WTC11 (cell line): ENCODE measurements at regions not wholly inside any gene's neighbourhood (a gene's known extent, or its start where the extent isn't known, plus 50 kb on each side); places are given as distances from the start of the nearest gene placed in this dataset.

Source experiments
- ATAC-seq: fragments of 200-7000 bp; cut with Tn5 transposase; 2 replicates; pipeline ENCODE4 v1.10.0; 2021; ENCODE audit warnings: mild to moderate bottlenecking, moderate library complexity
- CTCF ChIA-PET: fragments of 300-600 bp; sonication (Branson Sonifier 250); formaldehyde crosslinking; loops from one replicate; lab custom pipeline; 2021; ENCODE audit warnings: antibody characterized with exemption; lab: Charles Lee
- POLR2A ChIA-PET: fragments of 350-600 bp; sonication (Branson Sonifier 250); formaldehyde crosslinking; loops from one replicate; lab custom pipeline; 2021; ENCODE audit warnings: antibody characterized with exemption; lab: Charles Lee
- DNase-seq: peaks from one replicate; pipeline ENCODE4 v3.0.0; 2021; ENCODE audit warnings: low spot score
- H3K27ac Mint-ChIP-seq: 2 replicates; pipeline ENCODE4 v1.8.0; 2021; ENCODE audit warnings: mixed read lengths
- H3K27me3 Mint-ChIP-seq: 2 replicates; pipeline ENCODE4 v1.8.0; 2021; ENCODE audit warnings: low read depth, mild to moderate bottlenecking, moderate library complexity, mixed read lengths
- H3K36me3 Mint-ChIP-seq: 2 replicates; pipeline ENCODE4 v1.8.0; 2021; ENCODE audit warnings: mixed read lengths
- H3K4me1 Mint-ChIP-seq: 2 replicates; pipeline ENCODE4 v1.8.0; 2022; ENCODE audit warnings: mixed read lengths
- H3K4me3 Mint-ChIP-seq: 2 replicates; pipeline ENCODE4 v1.8.0; 2021; ENCODE audit warnings: mild to moderate bottlenecking, moderate library complexity, mixed read lengths
- H3K9me3 Mint-ChIP-seq: 2 replicates; pipeline ENCODE4 v1.8.0; 2021; ENCODE audit warnings: mixed read lengths
- FOXJ3 ChIP-seq: sonication (generic); formaldehyde crosslinking; IDR thresholded peaks from 2 replicates; pipeline ENCODE4 v1.9.0; 2021; ENCODE audit warnings: missing genetic modification reagents, mild to moderate bottlenecking, borderline replicate concordance
- GRHL2 ChIP-seq: fragments of 250-450 bp; sonication (Bioruptor Pico); IDR thresholded peaks from 2 replicates; pipeline ENCODE4 v1.8.0; 2022; ENCODE audit warnings: mild to moderate bottlenecking, moderate library complexity; ENCODE audit not compliant: insufficient replicate concordance, severe bottlenecking
- IRF2 ChIP-seq: sonication (generic); formaldehyde crosslinking; IDR thresholded peaks from 2 replicates; pipeline ENCODE4 v1.8.0; 2022; ENCODE audit warnings: low read depth, missing genetic modification reagents, borderline replicate concordance
- ZNF317 ChIP-seq: sonication (generic); formaldehyde crosslinking; IDR thresholded peaks from 2 replicates; pipeline ENCODE4 v1.8.1; 2023; ENCODE audit warnings: low read depth, mild to moderate bottlenecking, moderate library complexity, missing genetic modification reagents, borderline replicate concordance
- TF ChIP-seq, protein P1 (sequence below): sonication (generic); formaldehyde crosslinking; IDR thresholded peaks from 2 replicates; pipeline ENCODE4 v1.8.0; 2022; ENCODE audit warnings: mild to moderate bottlenecking, missing genetic modification reagents
- TF ChIP-seq, protein P2 (sequence below): sonication (generic); formaldehyde crosslinking; IDR thresholded peaks from 2 replicates; pipeline ENCODE4 v1.8.0; 2022; ENCODE audit warnings: mild to moderate bottlenecking, missing genetic modification reagents
- TF ChIP-seq, protein P3 (sequence below): fragments of 200-600 bp; IDR thresholded peaks from 2 replicates; pipeline ENCODE4 v1.8.0; 2022; ENCODE audit warnings: antibody characterized with exemption
- TF ChIP-seq, protein P4 (sequence below): sonication (generic); formaldehyde crosslinking; IDR thresholded peaks from 2 replicates; pipeline ENCODE4 v1.8.1; 2023; ENCODE audit warnings: mild to moderate bottlenecking, moderate library complexity, missing genetic modification reagents
- TF ChIP-seq, protein P5 (sequence below): sonication (generic); formaldehyde crosslinking; IDR thresholded peaks from 2 replicates; pipeline ENCODE4 v1.8.1; 2023; ENCODE audit warnings: mild to moderate bottlenecking, missing genetic modification reagents, borderline replicate concordance
- TF ChIP-seq, protein P6 (sequence below): sonication (generic); formaldehyde crosslinking; IDR thresholded peaks from 2 replicates; pipeline ENCODE4 v1.8.1; 2023; ENCODE audit warnings: mild to moderate bottlenecking, missing genetic modification reagents
- TF ChIP-seq, protein P7 (sequence below): sonication (generic); formaldehyde crosslinking; IDR thresholded peaks from 2 replicates; pipeline ENCODE4 v1.8.0; 2022; ENCODE audit warnings: missing genetic modification reagents
- TF ChIP-seq, protein P8 (sequence below): fragments of 250-450 bp; sonication (Bioruptor Pico); IDR thresholded peaks from 2 replicates; pipeline ENCODE4 v1.9.0; 2021; ENCODE audit warnings: mild to moderate bottlenecking, borderline replicate concordance

DNA sequence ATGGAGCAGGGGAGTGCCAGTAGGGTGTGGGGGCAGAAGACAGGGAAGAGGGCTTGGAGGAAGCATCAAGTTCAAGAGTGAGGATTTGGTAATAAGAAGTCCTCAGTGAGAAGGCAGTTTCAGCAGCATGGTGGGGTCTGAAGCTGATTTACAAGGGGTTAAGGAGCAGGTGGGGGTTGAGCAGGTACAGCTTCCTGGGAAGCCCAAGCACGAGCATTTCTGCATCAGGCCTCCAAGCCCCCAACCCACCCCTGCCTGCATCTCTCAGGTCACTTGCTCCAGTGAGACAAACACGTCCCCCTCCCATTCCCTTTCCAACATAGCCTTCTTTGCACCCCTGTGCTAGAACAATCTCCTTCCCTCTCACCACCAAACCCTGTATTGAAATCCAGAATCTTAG lies 574.7 kb downstream of the MATN1 start (continued):
- TF ChIP-seq, protein P1, sequence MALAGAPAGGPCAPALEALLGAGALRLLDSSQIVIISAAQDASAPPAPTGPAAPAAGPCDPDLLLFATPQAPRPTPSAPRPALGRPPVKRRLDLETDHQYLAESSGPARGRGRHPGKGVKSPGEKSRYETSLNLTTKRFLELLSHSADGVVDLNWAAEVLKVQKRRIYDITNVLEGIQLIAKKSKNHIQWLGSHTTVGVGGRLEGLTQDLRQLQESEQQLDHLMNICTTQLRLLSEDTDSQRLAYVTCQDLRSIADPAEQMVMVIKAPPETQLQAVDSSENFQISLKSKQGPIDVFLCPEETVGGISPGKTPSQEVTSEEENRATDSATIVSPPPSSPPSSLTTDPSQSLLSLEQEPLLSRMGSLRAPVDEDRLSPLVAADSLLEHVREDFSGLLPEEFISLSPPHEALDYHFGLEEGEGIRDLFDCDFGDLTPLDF (CRISPR knock-in tag): no peak
- TF ChIP-seq, all 79 proteins: peak for 0

DNA sequence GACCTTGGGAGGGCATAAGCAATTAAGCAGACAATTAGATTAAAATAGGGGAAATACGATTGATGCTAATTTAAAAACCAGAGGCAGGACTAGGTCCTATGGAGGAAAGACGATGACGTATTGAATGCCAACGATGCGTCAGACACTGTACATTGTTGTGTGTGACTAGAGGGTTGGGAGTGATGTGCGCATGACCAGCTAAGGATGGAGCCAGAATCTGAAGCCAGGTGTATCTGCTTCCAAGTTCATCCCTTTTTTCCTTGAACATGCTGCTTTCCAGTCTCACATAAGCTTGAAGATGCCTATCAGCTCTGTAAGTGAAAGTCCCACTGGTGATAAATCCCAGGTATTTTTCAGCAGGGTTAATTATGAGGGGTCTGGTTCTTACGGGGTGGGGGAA lies 576.2 kb downstream of the MATN1 start:
- peaks cover 4% of the 10 kb centered on the region for H3K4me1 Mint-ChIP-seq
- peaks cover 31% of the 10 kb centered on the region for H3K36me3 Mint-ChIP-seq
- CTCF ChIA-PET: no interaction called here
- POLR2A ChIA-PET: no interaction called here
- peaks cover 11% of the 10 kb centered on the region for H3K27me3 Mint-ChIP-seq
- ATAC-seq (no peak), DNase-seq (no peak)
- peaks cover 72% of the 10 kb centered on the region for H3K9me3 Mint-ChIP-seq
- H3K4me3 Mint-ChIP-seq: no peak overlapping the region
- H3K27ac Mint-ChIP-seq: no peak overlapping the region
- TF ChIP-seq FOXJ3 (CRISPR knock-in tag) (no peak), GRHL2 (CRISPR knock-in tag) (no peak), IRF2 (no peak), ZNF317 (CRISPR knock-in tag) (no peak)
- TF ChIP-seq, protein P2, sequence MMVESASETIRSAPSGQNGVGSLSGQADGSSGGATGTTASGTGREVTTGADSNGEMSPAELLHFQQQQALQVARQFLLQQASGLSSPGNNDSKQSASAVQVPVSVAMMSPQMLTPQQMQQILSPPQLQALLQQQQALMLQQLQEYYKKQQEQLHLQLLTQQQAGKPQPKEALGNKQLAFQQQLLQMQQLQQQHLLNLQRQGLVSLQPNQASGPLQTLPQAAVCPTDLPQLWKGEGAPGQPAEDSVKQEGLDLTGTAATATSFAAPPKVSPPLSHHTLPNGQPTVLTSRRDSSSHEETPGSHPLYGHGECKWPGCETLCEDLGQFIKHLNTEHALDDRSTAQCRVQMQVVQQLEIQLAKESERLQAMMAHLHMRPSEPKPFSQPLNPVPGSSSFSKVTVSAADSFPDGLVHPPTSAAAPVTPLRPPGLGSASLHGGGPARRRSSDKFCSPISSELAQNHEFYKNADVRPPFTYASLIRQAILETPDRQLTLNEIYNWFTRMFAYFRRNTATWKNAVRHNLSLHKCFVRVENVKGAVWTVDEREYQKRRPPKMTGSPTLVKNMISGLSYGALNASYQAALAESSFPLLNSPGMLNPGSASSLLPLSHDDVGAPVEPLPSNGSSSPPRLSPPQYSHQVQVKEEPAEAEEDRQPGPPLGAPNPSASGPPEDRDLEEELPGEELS (CRISPR knock-in tag): no peak
- TF ChIP-seq, protein P3, sequence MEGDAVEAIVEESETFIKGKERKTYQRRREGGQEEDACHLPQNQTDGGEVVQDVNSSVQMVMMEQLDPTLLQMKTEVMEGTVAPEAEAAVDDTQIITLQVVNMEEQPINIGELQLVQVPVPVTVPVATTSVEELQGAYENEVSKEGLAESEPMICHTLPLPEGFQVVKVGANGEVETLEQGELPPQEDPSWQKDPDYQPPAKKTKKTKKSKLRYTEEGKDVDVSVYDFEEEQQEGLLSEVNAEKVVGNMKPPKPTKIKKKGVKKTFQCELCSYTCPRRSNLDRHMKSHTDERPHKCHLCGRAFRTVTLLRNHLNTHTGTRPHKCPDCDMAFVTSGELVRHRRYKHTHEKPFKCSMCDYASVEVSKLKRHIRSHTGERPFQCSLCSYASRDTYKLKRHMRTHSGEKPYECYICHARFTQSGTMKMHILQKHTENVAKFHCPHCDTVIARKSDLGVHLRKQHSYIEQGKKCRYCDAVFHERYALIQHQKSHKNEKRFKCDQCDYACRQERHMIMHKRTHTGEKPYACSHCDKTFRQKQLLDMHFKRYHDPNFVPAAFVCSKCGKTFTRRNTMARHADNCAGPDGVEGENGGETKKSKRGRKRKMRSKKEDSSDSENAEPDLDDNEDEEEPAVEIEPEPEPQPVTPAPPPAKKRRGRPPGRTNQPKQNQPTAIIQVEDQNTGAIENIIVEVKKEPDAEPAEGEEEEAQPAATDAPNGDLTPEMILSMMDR: no peak
- TF ChIP-seq, protein P4, sequence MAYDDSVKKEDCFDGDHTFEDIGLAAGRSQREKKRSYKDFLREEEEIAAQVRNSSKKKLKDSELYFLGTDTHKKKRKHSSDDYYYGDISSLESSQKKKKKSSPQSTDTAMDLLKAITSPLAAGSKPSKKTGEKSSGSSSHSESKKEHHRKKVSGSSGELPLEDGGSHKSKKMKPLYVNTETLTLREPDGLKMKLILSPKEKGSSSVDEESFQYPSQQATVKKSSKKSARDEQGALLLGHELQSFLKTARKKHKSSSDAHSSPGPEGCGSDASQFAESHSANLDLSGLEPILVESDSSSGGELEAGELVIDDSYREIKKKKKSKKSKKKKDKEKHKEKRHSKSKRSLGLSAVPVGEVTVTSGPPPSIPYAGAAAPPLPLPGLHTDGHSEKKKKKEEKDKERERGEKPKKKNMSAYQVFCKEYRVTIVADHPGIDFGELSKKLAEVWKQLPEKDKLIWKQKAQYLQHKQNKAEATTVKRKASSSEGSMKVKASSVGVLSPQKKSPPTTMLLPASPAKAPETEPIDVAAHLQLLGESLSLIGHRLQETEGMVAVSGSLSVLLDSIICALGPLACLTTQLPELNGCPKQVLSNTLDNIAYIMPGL (CRISPR knock-in tag): no peak
- TF ChIP-seq, protein P5, sequence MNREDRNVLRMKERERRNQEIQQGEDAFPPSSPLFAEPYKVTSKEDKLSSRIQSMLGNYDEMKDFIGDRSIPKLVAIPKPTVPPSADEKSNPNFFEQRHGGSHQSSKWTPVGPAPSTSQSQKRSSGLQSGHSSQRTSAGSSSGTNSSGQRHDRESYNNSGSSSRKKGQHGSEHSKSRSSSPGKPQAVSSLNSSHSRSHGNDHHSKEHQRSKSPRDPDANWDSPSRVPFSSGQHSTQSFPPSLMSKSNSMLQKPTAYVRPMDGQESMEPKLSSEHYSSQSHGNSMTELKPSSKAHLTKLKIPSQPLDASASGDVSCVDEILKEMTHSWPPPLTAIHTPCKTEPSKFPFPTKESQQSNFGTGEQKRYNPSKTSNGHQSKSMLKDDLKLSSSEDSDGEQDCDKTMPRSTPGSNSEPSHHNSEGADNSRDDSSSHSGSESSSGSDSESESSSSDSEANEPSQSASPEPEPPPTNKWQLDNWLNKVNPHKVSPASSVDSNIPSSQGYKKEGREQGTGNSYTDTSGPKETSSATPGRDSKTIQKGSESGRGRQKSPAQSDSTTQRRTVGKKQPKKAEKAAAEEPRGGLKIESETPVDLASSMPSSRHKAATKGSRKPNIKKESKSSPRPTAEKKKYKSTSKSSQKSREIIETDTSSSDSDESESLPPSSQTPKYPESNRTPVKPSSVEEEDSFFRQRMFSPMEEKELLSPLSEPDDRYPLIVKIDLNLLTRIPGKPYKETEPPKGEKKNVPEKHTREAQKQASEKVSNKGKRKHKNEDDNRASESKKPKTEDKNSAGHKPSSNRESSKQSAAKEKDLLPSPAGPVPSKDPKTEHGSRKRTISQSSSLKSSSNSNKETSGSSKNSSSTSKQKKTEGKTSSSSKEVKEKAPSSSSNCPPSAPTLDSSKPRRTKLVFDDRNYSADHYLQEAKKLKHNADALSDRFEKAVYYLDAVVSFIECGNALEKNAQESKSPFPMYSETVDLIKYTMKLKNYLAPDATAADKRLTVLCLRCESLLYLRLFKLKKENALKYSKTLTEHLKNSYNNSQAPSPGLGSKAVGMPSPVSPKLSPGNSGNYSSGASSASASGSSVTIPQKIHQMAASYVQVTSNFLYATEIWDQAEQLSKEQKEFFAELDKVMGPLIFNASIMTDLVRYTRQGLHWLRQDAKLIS (CRISPR knock-in tag): no peak
- TF ChIP-seq, protein P6, sequence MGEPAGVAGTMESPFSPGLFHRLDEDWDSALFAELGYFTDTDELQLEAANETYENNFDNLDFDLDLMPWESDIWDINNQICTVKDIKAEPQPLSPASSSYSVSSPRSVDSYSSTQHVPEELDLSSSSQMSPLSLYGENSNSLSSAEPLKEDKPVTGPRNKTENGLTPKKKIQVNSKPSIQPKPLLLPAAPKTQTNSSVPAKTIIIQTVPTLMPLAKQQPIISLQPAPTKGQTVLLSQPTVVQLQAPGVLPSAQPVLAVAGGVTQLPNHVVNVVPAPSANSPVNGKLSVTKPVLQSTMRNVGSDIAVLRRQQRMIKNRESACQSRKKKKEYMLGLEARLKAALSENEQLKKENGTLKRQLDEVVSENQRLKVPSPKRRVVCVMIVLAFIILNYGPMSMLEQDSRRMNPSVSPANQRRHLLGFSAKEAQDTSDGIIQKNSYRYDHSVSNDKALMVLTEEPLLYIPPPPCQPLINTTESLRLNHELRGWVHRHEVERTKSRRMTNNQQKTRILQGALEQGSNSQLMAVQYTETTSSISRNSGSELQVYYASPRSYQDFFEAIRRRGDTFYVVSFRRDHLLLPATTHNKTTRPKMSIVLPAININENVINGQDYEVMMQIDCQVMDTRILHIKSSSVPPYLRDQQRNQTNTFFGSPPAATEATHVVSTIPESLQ (CRISPR knock-in tag): no peak
- TF ChIP-seq, protein P7, sequence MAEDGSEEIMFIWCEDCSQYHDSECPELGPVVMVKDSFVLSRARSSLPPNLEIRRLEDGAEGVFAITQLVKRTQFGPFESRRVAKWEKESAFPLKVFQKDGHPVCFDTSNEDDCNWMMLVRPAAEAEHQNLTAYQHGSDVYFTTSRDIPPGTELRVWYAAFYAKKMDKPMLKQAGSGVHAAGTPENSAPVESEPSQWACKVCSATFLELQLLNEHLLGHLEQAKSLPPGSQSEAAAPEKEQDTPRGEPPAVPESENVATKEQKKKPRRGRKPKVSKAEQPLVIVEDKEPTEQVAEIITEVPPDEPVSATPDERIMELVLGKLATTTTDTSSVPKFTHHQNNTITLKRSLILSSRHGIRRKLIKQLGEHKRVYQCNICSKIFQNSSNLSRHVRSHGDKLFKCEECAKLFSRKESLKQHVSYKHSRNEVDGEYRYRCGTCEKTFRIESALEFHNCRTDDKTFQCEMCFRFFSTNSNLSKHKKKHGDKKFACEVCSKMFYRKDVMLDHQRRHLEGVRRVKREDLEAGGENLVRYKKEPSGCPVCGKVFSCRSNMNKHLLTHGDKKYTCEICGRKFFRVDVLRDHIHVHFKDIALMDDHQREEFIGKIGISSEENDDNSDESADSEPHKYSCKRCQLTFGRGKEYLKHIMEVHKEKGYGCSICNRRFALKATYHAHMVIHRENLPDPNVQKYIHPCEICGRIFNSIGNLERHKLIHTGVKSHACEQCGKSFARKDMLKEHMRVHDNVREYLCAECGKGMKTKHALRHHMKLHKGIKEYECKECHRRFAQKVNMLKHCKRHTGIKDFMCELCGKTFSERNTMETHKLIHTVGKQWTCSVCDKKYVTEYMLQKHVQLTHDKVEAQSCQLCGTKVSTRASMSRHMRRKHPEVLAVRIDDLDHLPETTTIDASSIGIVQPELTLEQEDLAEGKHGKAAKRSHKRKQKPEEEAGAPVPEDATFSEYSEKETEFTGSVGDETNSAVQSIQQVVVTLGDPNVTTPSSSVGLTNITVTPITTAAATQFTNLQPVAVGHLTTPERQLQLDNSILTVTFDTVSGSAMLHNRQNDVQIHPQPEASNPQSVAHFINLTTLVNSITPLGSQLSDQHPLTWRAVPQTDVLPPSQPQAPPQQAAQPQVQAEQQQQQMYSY (CRISPR knock-in tag): no peak
- TF ChIP-seq, protein P8, sequence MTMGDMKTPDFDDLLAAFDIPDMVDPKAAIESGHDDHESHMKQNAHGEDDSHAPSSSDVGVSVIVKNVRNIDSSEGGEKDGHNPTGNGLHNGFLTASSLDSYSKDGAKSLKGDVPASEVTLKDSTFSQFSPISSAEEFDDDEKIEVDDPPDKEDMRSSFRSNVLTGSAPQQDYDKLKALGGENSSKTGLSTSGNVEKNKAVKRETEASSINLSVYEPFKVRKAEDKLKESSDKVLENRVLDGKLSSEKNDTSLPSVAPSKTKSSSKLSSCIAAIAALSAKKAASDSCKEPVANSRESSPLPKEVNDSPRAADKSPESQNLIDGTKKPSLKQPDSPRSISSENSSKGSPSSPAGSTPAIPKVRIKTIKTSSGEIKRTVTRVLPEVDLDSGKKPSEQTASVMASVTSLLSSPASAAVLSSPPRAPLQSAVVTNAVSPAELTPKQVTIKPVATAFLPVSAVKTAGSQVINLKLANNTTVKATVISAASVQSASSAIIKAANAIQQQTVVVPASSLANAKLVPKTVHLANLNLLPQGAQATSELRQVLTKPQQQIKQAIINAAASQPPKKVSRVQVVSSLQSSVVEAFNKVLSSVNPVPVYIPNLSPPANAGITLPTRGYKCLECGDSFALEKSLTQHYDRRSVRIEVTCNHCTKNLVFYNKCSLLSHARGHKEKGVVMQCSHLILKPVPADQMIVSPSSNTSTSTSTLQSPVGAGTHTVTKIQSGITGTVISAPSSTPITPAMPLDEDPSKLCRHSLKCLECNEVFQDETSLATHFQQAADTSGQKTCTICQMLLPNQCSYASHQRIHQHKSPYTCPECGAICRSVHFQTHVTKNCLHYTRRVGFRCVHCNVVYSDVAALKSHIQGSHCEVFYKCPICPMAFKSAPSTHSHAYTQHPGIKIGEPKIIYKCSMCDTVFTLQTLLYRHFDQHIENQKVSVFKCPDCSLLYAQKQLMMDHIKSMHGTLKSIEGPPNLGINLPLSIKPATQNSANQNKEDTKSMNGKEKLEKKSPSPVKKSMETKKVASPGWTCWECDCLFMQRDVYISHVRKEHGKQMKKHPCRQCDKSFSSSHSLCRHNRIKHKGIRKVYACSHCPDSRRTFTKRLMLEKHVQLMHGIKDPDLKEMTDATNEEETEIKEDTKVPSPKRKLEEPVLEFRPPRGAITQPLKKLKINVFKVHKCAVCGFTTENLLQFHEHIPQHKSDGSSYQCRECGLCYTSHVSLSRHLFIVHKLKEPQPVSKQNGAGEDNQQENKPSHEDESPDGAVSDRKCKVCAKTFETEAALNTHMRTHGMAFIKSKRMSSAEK (CRISPR knock-in tag): no peak
